Left lung (tissue), 4 donors: ENCODE measurements at regions not wholly inside any gene's neighbourhood (a gene's known extent, or its start where the extent isn't known, plus 50 kb on each side); places are given as distances from the start of the nearest gene placed in this dataset.

Source experiments
- ATAC-seq: fragments of 200-7000 bp; cut with Tn5 transposase; one replicate; pipeline ENCODE4 v1.9.1; 2020; ENCODE audit warnings: moderate library complexity
- DNase-seq, 4 donors: peaks; one replicate each; pipeline ENCODE4 v3.0.0-alpha.2; 2013 to 2020
- H3K27ac ChIP-seq, 2 donors: fragments of 200-600 bp; sonication (generic) in 1 of 2; one replicate each; pipeline versions ENCODE4 v1.5.0 to v1.8.0; 2020 to 2021
- H3K27me3 ChIP-seq, 2 donors: fragments of 200-600 bp; sonication (generic) in 1 of 2; one replicate each; pipeline versions ENCODE4 v1.5.0 to v1.8.0; 2020 to 2021
- H3K36me3 ChIP-seq, 2 donors: fragments of 200-600 bp; sonication (generic) in 1 of 2; one replicate each; pipeline versions ENCODE4 v1.5.0 to v1.8.0; 2020 to 2021
- H3K4me1 ChIP-seq, 2 donors: fragments of 200-600 bp; one replicate each; pipeline ENCODE4 v1.8.0; 2021
- H3K4me3 ChIP-seq, 2 donors: fragments of 200-600 bp; sonication (generic) in 1 of 2; one replicate each; pipeline versions ENCODE4 v1.5.0 to v1.8.0; 2020 to 2021; ENCODE audit warnings: mild to moderate bottlenecking in 1 of 2
- H3K9me3 ChIP-seq, 2 donors: fragments of 200-600 bp; sonication (generic) in 1 of 2; one replicate each; pipeline versions ENCODE4 v1.5.0 to v1.8.0; 2020 to 2021
- CTCF ChIP-seq, 2 donors: fragments of 200-600 bp; sonication (generic) in 1 of 2; IDR thresholded peaks; one replicate each; pipeline versions ENCODE4 v1.5.0 to v1.8.0; 2021; ENCODE audit warnings: antibody characterized with exemption in 2 of 2
- intact Hi-C, 2 donors: fragments of 100-400 bp; cut with DNase I; formaldehyde crosslinking; loops; one replicate each; pipeline versions ENCODE4 v1.11.2 to v1.14.2; 2022
- donor health status: DM: no; HTN: yes; CAD: no.
- donor health status: DM: no; HTN: no; CAD: no.

GRCh38 chr13:22562116-22562515, 618.7 kb upstream of the SGCG start:
- TF ChIP-seq CTCF (IDR thresholded peaks at IDR 0.05), result no peak
- no peak overlapping the region for H3K27ac ChIP-seq
- DNase-seq (no peak), ATAC-seq (no peak)
- no peaks in the 10 kb centered on the region for H3K27me3 ChIP-seq
- H3K9me3 ChIP-seq, result peaks cover 0 to 34% of the 10 kb centered on the region in 2 donors
- H3K4me1 ChIP-seq, result no peaks in the 10 kb centered on the region
- no peak overlapping the region for H3K4me3 ChIP-seq
- H3K36me3 ChIP-seq, result no peaks in the 10 kb centered on the region
- intact Hi-C loops, result no loop called here

- no peak for ATAC-seq
- Histone ChIP-seq H3K4me1 (no peaks in the 10 kb centered on the region), H3K9me3 (peaks cover 0 to 32% of the 10 kb centered on the region in 2 donors), H3K27me3 (no peaks in the 10 kb centered on the region), H3K27ac (no peak overlapping the region), H3K4me3 (no peak overlapping the region), H3K36me3 (no peaks in the 10 kb centered on the region)
- no peak for DNase-seq
- intact Hi-C loops, result no loop called here
- no peak for TF ChIP-seq CTCF (IDR thresholded peaks at IDR 0.05)
Measured at GRCh38 chr13:22563272-22563671, 617.5 kb upstream of the SGCG start.

GRCh38 chr13:22569811-22570210, 611.0 kb upstream of the SGCG start:
- intact Hi-C loops, result no loop called here
- H3K4me1 ChIP-seq, result no peaks in the 10 kb centered on the region
- H3K36me3 ChIP-seq, result no peaks in the 10 kb centered on the region
- H3K27ac ChIP-seq, result no peak overlapping the region
- DNase-seq (peak in 1 of 4 donors; percentile 24), ATAC-seq (no peak)
- no peak overlapping the region for H3K4me3 ChIP-seq
- H3K27me3 ChIP-seq, result no peaks in the 10 kb centered on the region
- no peak for TF ChIP-seq CTCF (IDR thresholded peaks at IDR 0.05)
- H3K9me3 ChIP-seq, result peaks cover 0 to 5% of the 10 kb centered on the region in 2 donors

- intact Hi-C loops, result no loop called here
- no peaks in the 10 kb centered on the region for H3K4me1 ChIP-seq
- peaks cover 0 to 16% of the 10 kb centered on the region in 2 donors for H3K9me3 ChIP-seq
- no peak overlapping the region for H3K27ac ChIP-seq
- no peak for ATAC-seq
- no peak for TF ChIP-seq CTCF (IDR thresholded peaks at IDR 0.05)
- no peaks in the 10 kb centered on the region for H3K27me3 ChIP-seq
- H3K36me3 ChIP-seq, result no peaks in the 10 kb centered on the region
- H3K4me3 ChIP-seq, result no peak overlapping the region
- no peak for DNase-seq
Measured at GRCh38 chr13:22589880-22590279, 590.9 kb upstream of the SGCG start.

GRCh38 chr13:22592515-22592914, 588.3 kb upstream of the SGCG start:
- Histone ChIP-seq H3K27me3 (no peaks in the 10 kb centered on the region), H3K4me3 (no peak overlapping the region), H3K36me3 (no peaks in the 10 kb centered on the region), H3K9me3 (peaks cover 0 to 8% of the 10 kb centered on the region in 2 donors), H3K4me1 (no peaks in the 10 kb centered on the region), H3K27ac (no peak overlapping the region)
- DNase-seq (no peak), ATAC-seq (no peak)
- TF ChIP-seq CTCF (IDR thresholded peaks at IDR 0.05), result no peak
- intact Hi-C loops, result no loop called here
